Gastroesophageal sphincter (tissue), 4 donors: ENCODE measurements at regions not wholly inside any gene's neighbourhood (a gene's known extent, or its start where the extent isn't known, plus 50 kb on each side); places are given as distances from the start of the nearest gene placed in this dataset.

Experiments
- ATAC-seq: fragments of 150-250 bp; one replicate; pipeline ENCODE4 v1.9.1; 2016; ENCODE audit warnings: mild to moderate bottlenecking, moderate library complexity
- H3K27ac ChIP-seq, 4 donors: fragments of 200-600 bp; sonication (generic) in 3 of 4; 1 replicate in 3 of 4; 2 replicates in 1 of 4; pipeline ENCODE4 v1.5.1; 2016 to 2019
- H3K27me3 ChIP-seq: fragments of 200-600 bp; sonication (generic); one replicate; pipeline ENCODE4 v1.5.1; 2019
- H3K36me3 ChIP-seq, 2 donors: fragments of 200-600 bp; sonication (generic); one replicate each; pipeline ENCODE4 v1.5.1; 2019; ENCODE audit warnings: control low read depth in 1 of 2
- H3K4me1 ChIP-seq, 3 donors: fragments of 200-600 bp; sonication (generic); 1 replicate in 2 of 3; 2 replicates in 1 of 3; pipeline ENCODE4 v1.5.1; 2016 to 2019; ENCODE audit warnings: control low read depth in 2 of 3
- H3K4me3 ChIP-seq, 2 donors: fragments of 200-600 bp; sonication (generic); one replicate each; pipeline ENCODE4 v1.5.1; 2019; ENCODE audit warnings: mild to moderate bottlenecking in 1 of 2, moderate library complexity in 1 of 2
- H3K9me3 ChIP-seq, 3 donors: fragments of 200-600 bp; sonication (generic); one replicate each; pipeline ENCODE4 v1.5.1; 2017 to 2019; ENCODE audit warnings: control low read depth in 2 of 3
- CTCF ChIP-seq, 4 experiments: fragments of 200-600 bp in 2 of 4; fragments of 450-650 bp in 2 of 4; sonication (generic) in 1 of 4; IDR thresholded peaks; one replicate each; pipeline ENCODE4 v1.5.1; 2017 to 2019; ENCODE audit warnings: antibody characterized with exemption in 4 of 4, mild to moderate bottlenecking in 2 of 4, moderate library complexity in 2 of 4
- EP300 ChIP-seq: sonication (generic); formaldehyde crosslinking; IDR thresholded peaks from one replicate; pipeline ENCODE4 v1.6.1; 2017; ENCODE audit warnings: antibody characterized with exemption, mild to moderate bottlenecking
- POLR2A ChIP-seq, 2 donors: fragments of 450-650 bp; IDR thresholded peaks; one replicate each; pipeline ENCODE4 v1.6.1; 2017; ENCODE audit warnings: antibody characterized with exemption in 2 of 2, mild to moderate bottlenecking in 2 of 2, moderate library complexity in 1 of 2
- POLR2AphosphoS5 ChIP-seq: sonication (generic); formaldehyde crosslinking; IDR thresholded peaks from one replicate; pipeline ENCODE4 v1.6.1; 2017; ENCODE audit warnings: antibody characterized with exemption
- WGBS, 2 donors: methylation state at CpG; one replicate each; pipeline ENCODE4 v1.1.5; 2018; ENCODE audit warnings: low coverage in 1 of 2; 5-methylcytosine and 5-hydroxymethylcytosine counted together

- Histone ChIP-seq H3K4me3 (no peak overlapping the region), H3K9me3 (no peaks in the 10 kb centered on the region), H3K36me3 (no peaks in the 10 kb centered on the region), H3K27me3 (no peaks in the 10 kb centered on the region), H3K4me1 (no peaks in the 10 kb centered on the region), H3K27ac (no peak overlapping the region)
- 78 to 84% methylated on average over 4 of the region's 4 CpGs for WGBS, 2 donors
- ATAC-seq: no peak
- TF ChIP-seq POLR2AphosphoS5 (no peak), CTCF (IDR thresholded peaks at IDR 0.05) (no peak), POLR2A (IDR thresholded peaks at IDR 0.05) (no peak), EP300 (no peak)
Observed at GRCh38 chr7:116093516-116094301, 63.1 kb upstream of the TFEC start.

GRCh38 chr7:116095396-116095795 lies 64.8 kb upstream of the TFEC start:
- no peak for ATAC-seq
- WGBS, 2 donors: 43 to 73% methylated on average over 1 to 2 of the region's 2 CpGs
- Histone ChIP-seq H3K36me3 (no peaks in the 10 kb centered on the region), H3K4me1 (no peaks in the 10 kb centered on the region), H3K27me3 (no peaks in the 10 kb centered on the region), H3K27ac (no peak overlapping the region), H3K4me3 (no peak overlapping the region), H3K9me3 (no peaks in the 10 kb centered on the region)
- TF ChIP-seq CTCF (IDR thresholded peaks at IDR 0.05): no peak
- TF ChIP-seq POLR2A (IDR thresholded peaks at IDR 0.05): no peak
- no peak for TF ChIP-seq EP300
- TF ChIP-seq POLR2AphosphoS5: no peak

- no peak for TF ChIP-seq POLR2A (IDR thresholded peaks at IDR 0.05)
- TF ChIP-seq POLR2AphosphoS5: no peak
- no peak for TF ChIP-seq CTCF (IDR thresholded peaks at IDR 0.05)
- TF ChIP-seq EP300: no peak
- no peak for ATAC-seq
- 70 to 74% methylated on average over 4 of the region's 4 CpGs for WGBS, 2 donors
- Histone ChIP-seq H3K9me3 (no peaks in the 10 kb centered on the region), H3K27ac (no peak overlapping the region), H3K4me1 (no peaks in the 10 kb centered on the region), H3K27me3 (no peaks in the 10 kb centered on the region), H3K36me3 (no peaks in the 10 kb centered on the region), H3K4me3 (no peak overlapping the region)
Observed at GRCh38 chr7:116097365-116098009, 66.9 kb upstream of the TFEC start.

- H3K27me3 ChIP-seq: no peaks in the 10 kb centered on the region
- no peaks in the 10 kb centered on the region for H3K4me1 ChIP-seq
- H3K4me3 ChIP-seq: no peak overlapping the region
- WGBS, 2 donors: 91 to 93% methylated on average over 5 to 10 of the region's 12 CpGs
- TF ChIP-seq CTCF (IDR thresholded peaks at IDR 0.05) (no peak), POLR2AphosphoS5 (no peak), EP300 (no peak), POLR2A (IDR thresholded peaks at IDR 0.05) (no peak)
- no peak for ATAC-seq
- no peaks in the 10 kb centered on the region for H3K36me3 ChIP-seq
- H3K9me3 ChIP-seq: no peaks in the 10 kb centered on the region
- H3K27ac ChIP-seq: no peak overlapping the region
Observed at GRCh38 chr7:116098175-116098574, 67.6 kb upstream of the TFEC start.

GRCh38 chr7:116100626-116101025 lies 70.1 kb upstream of the TFEC start:
- Histone ChIP-seq H3K4me3 (no peak overlapping the region), H3K4me1 (no peaks in the 10 kb centered on the region), H3K36me3 (no peaks in the 10 kb centered on the region), H3K27ac (no peak overlapping the region), H3K27me3 (no peaks in the 10 kb centered on the region), H3K9me3 (no peaks in the 10 kb centered on the region)
- TF ChIP-seq EP300 (no peak), POLR2A (IDR thresholded peaks at IDR 0.05) (no peak), CTCF (IDR thresholded peaks at IDR 0.05) (no peak), POLR2AphosphoS5 (no peak)
- ATAC-seq: no peak
- WGBS, 2 donors: 80 to 88% methylated on average over 2 of the region's 2 CpGs
